ENCODE measurements at regions not wholly inside any gene's neighbourhood (a gene's known extent, or its start where the extent isn't known, plus 50 kb on each side); places are given as distances from the start of the nearest gene placed in this dataset.

GRCh38 chr6:108785653-108786052 is 62.6 kb upstream of the ARMC2 start:
- Mint-ChIP-seq H3K27ac (ENCODE audit: unreplicated experiment) (no peak overlapping the region), H3K9me3 (ENCODE audit: unreplicated experiment) (no peaks in the 10 kb centered on the region), H3K4me1 (ENCODE audit: unreplicated experiment) (peaks cover 12% of the 10 kb centered on the region), H3K36me3 (ENCODE audit: low read depth, unreplicated experiment) (no peaks in the 10 kb centered on the region), H3K4me3 (ENCODE audit: unreplicated experiment) (no peak overlapping the region), H3K27me3 (ENCODE audit: unreplicated experiment) (peaks cover 6% of the 10 kb centered on the region)
- DNase-seq (ENCODE audit: low spot score), result no peak
- TF ChIP-seq, protein P1, sequence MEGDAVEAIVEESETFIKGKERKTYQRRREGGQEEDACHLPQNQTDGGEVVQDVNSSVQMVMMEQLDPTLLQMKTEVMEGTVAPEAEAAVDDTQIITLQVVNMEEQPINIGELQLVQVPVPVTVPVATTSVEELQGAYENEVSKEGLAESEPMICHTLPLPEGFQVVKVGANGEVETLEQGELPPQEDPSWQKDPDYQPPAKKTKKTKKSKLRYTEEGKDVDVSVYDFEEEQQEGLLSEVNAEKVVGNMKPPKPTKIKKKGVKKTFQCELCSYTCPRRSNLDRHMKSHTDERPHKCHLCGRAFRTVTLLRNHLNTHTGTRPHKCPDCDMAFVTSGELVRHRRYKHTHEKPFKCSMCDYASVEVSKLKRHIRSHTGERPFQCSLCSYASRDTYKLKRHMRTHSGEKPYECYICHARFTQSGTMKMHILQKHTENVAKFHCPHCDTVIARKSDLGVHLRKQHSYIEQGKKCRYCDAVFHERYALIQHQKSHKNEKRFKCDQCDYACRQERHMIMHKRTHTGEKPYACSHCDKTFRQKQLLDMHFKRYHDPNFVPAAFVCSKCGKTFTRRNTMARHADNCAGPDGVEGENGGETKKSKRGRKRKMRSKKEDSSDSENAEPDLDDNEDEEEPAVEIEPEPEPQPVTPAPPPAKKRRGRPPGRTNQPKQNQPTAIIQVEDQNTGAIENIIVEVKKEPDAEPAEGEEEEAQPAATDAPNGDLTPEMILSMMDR (IDR thresholded peaks at IDR 0.05; ENCODE audit: unreplicated experiment), result no peak

GRCh38 chr6:108788416-108788815 is 59.8 kb upstream of the ARMC2 start:
- DNase-seq (ENCODE audit: low spot score), result no peak
- no peak overlapping the region for H3K27ac Mint-ChIP-seq (ENCODE audit: unreplicated experiment)
- TF ChIP-seq, protein P1 (IDR thresholded peaks at IDR 0.05; ENCODE audit: unreplicated experiment), result no peak
- H3K27me3 Mint-ChIP-seq (ENCODE audit: unreplicated experiment), result peaks cover 3% of the 10 kb centered on the region
- H3K4me1 Mint-ChIP-seq (ENCODE audit: unreplicated experiment), result no peaks in the 10 kb centered on the region
- H3K4me3 Mint-ChIP-seq (ENCODE audit: unreplicated experiment), result no peak overlapping the region
- H3K36me3 Mint-ChIP-seq (ENCODE audit: low read depth, unreplicated experiment), result no peaks in the 10 kb centered on the region
- no peaks in the 10 kb centered on the region for H3K9me3 Mint-ChIP-seq (ENCODE audit: unreplicated experiment)

GRCh38 chr6:108789475-108789874 is 58.7 kb upstream of the ARMC2 start:
- DNase-seq (ENCODE audit: low spot score), result no peak
- peaks cover 1% of the 10 kb centered on the region for H3K4me1 Mint-ChIP-seq (ENCODE audit: unreplicated experiment)
- TF ChIP-seq, protein P1 (IDR thresholded peaks at IDR 0.05; ENCODE audit: unreplicated experiment), result no peak
- H3K4me3 Mint-ChIP-seq (ENCODE audit: unreplicated experiment), result no peak overlapping the region
- H3K9me3 Mint-ChIP-seq (ENCODE audit: unreplicated experiment), result no peaks in the 10 kb centered on the region
- no peaks in the 10 kb centered on the region for H3K36me3 Mint-ChIP-seq (ENCODE audit: low read depth, unreplicated experiment)
- H3K27me3 Mint-ChIP-seq (ENCODE audit: unreplicated experiment), result peaks cover 3% of the 10 kb centered on the region
- no peak overlapping the region for H3K27ac Mint-ChIP-seq (ENCODE audit: unreplicated experiment)

DNA sequence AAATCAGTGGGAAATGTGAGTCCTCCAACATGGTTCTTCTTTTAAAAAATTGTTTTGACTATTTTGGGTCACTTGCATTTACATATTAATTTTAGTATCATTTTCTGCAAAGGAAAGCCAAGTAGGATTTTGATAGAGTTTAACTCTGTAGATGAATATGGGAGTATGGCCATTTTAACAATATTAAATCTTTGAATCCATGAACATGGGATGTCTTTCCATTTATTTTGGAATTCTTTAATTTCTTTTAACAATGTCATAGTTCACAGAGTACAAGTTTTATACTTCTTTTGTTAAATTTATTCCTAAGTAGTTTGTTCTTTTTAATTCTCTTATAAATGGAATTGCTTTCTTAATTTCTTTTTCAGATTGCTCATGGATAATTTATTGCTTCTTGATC is 56.5 kb upstream of the ARMC2 start:
- TF ChIP-seq, protein P1 (IDR thresholded peaks at IDR 0.05; ENCODE audit: unreplicated experiment), result no peak
- H3K27me3 Mint-ChIP-seq (ENCODE audit: unreplicated experiment), result no peaks in the 10 kb centered on the region
- no peaks in the 10 kb centered on the region for H3K36me3 Mint-ChIP-seq (ENCODE audit: low read depth, unreplicated experiment)
- DNase-seq (ENCODE audit: low spot score), result no peak
- no peaks in the 10 kb centered on the region for H3K9me3 Mint-ChIP-seq (ENCODE audit: unreplicated experiment)
- H3K27ac Mint-ChIP-seq (ENCODE audit: unreplicated experiment), result no peak overlapping the region
- no peak overlapping the region for H3K4me3 Mint-ChIP-seq (ENCODE audit: unreplicated experiment)
- H3K4me1 Mint-ChIP-seq (ENCODE audit: unreplicated experiment), result peaks cover 18% of the 10 kb centered on the region

GRCh38 chr6:108793516-108794251 is 54.5 kb upstream of the ARMC2 start:
- TF ChIP-seq, protein P1 (IDR thresholded peaks at IDR 0.05; ENCODE audit: unreplicated experiment), result no peak
- H3K27me3 Mint-ChIP-seq (ENCODE audit: unreplicated experiment), result no peaks in the 10 kb centered on the region
- peaks cover 36% of the 10 kb centered on the region for H3K4me1 Mint-ChIP-seq (ENCODE audit: unreplicated experiment)
- no peak overlapping the region for H3K27ac Mint-ChIP-seq (ENCODE audit: unreplicated experiment)
- no peak for DNase-seq (ENCODE audit: low spot score)
- no peak overlapping the region for H3K4me3 Mint-ChIP-seq (ENCODE audit: unreplicated experiment)
- H3K9me3 Mint-ChIP-seq (ENCODE audit: unreplicated experiment), result no peaks in the 10 kb centered on the region
- no peaks in the 10 kb centered on the region for H3K36me3 Mint-ChIP-seq (ENCODE audit: low read depth, unreplicated experiment)
